ENCODE measurements at regions not wholly inside any gene's neighbourhood (a gene's known extent, or its start where the extent isn't known, plus 50 kb on each side); places are given as distances from the start of the nearest gene placed in this dataset.

DNA sequence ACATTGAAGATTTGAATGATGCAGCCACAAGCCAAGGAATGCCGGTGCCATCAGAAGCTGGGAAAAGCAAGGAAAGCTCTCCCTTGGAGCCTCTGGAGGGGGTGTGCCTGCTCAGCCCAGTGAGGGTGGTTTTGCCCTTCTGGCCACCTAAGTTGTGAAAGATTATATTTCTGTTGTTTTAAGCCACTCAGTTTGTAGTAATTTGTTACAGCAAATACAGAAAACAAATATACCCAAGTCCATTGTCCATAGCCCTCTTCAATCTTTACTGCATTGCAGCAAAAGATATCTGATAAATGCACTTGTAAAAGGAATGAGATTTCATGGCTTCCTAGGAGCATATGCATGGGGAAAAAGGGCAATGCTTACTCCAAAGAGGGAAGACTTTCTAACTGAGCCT is 447.9 kb downstream of the HAPSTR1 start:
- DNase-seq (ENCODE audit: low read depth) = no peak
- no peak overlapping the region for H3K4me3 ChIP-seq (ENCODE audit: low read depth, low read length)
- TF ChIP-seq, protein P1, sequence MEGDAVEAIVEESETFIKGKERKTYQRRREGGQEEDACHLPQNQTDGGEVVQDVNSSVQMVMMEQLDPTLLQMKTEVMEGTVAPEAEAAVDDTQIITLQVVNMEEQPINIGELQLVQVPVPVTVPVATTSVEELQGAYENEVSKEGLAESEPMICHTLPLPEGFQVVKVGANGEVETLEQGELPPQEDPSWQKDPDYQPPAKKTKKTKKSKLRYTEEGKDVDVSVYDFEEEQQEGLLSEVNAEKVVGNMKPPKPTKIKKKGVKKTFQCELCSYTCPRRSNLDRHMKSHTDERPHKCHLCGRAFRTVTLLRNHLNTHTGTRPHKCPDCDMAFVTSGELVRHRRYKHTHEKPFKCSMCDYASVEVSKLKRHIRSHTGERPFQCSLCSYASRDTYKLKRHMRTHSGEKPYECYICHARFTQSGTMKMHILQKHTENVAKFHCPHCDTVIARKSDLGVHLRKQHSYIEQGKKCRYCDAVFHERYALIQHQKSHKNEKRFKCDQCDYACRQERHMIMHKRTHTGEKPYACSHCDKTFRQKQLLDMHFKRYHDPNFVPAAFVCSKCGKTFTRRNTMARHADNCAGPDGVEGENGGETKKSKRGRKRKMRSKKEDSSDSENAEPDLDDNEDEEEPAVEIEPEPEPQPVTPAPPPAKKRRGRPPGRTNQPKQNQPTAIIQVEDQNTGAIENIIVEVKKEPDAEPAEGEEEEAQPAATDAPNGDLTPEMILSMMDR (conservative IDR thresholded peaks at IDR 0.05; ENCODE audit: low read depth, low read length) = no peak

DNA sequence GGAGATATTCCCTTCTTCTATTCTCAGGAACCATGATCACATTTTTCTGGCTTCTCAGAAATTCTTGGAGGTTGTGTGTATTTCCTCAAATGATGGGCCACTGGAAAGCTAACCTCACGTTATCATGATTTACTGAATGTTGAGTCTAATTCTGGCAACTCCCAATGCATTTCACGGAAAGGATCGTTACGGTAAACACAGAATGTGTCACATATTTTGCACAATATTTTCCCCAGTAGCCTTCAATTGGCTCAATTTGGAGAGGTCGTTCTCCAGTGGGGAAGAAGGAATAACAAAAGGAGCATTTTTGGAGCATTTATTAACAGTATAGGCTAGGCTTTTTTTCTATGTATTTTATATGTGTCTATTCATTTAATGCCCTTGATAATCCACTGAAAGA is 450.3 kb downstream of the HAPSTR1 start:
- no peak for DNase-seq (ENCODE audit: low read depth)

DNA sequence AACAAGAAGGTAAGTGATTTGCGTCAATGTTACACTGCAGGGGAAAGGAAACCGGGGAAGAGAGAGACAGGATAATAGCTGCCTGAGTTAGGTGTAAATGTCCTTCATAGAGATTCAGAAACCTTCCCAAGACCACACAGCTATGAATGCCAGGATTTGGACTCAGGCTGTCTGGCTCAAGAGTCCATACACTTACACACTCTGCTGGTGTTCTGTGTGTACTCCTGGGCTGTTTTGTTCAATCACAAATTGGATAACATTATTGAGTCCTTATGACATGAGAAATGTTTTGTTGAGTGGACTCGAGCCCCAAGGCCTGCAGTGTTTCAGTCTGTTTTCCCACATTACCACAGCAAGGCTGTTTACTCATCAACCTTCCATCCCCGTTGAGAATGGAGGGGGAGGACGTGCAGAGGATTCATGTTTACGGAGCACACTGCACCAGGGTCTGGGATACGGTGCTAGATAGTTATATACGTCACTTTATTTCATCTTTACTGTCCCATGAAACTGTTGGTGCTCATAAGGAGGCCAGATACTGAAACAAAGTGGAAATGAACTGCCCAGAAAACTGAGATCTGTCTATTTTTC is 450.8 kb downstream of the HAPSTR1 start:
- no peak overlapping the region for H3K4me3 ChIP-seq (ENCODE audit: low read depth, low read length)
- DNase-seq (ENCODE audit: low read depth) = no peak
- TF ChIP-seq, protein P1 (conservative IDR thresholded peaks at IDR 0.05; ENCODE audit: low read depth, low read length) = no peak

More for the DNA sequence above, 450.3 kb downstream of the HAPSTR1 start:
- TF ChIP-seq, protein P1 (conservative IDR thresholded peaks at IDR 0.05; ENCODE audit: low read depth, low read length) = no peak
- no peak overlapping the region for H3K4me3 ChIP-seq (ENCODE audit: low read depth, low read length)

DNA sequence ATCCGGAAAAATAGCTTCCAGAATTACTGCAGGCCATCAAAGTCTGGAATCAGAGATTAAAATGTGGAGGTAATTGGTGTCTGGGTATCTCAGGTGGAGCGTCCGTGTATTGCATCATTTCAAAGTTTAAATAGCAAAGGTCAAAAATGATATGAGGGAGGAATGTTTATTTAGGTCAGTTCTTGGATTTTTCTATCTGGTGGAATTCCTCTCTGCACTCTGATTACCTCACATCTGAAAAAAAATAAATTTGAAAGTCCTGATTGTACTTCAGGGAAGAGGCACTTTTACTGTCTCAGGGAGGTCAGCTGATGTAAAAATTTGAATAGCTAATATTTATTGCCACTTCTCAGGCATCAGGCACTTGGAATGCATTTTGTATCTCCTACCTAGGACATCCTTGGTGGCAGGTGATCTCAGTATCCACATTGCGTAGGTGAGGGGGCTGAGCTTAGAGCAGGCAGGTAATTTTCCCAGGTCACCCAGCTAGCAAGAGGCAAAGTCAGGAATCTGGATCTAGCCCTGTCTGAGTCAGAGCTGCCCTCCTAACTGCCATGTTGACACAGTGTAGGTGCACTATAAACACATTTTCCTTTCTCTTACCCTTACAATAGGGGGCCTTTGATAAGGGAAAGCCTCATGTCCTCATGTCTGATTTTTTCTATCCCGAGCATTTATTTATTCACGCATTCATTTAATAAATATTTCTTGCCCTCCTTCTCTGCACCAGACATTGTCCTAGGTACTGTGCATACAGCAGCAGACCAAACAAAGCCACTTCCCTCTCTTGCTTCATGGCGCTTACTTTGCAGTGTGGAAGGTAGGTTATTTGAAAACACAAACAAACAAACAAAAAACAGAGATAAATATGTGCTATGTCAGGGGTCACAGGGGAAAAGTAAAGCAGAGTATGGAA is 454.3 kb downstream of the HAPSTR1 start:
- H3K4me3 ChIP-seq (ENCODE audit: low read depth, low read length) = no peak overlapping the region
- DNase-seq (ENCODE audit: low read depth) = no peak
- TF ChIP-seq, protein P1 (conservative IDR thresholded peaks at IDR 0.05; ENCODE audit: low read depth, low read length) = no peak

DNA sequence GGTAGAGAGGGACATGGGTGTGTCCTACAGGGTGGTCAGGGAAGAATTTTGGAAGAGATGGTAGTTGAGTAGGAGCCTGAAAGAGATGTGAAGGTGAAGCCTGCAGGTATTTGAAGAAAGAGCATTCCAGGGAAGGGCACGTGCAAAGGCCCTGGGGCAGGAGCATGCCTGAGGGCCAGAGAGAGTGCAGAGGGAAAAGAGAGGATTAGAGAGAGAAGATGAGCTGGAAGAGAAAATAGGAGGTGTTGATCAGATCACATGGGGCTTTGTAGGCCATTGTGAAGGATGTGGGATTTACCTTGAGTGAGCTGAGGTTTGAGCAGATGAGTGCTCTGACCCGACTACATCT is 455.0 kb downstream of the HAPSTR1 start:
- TF ChIP-seq, protein P1 (conservative IDR thresholded peaks at IDR 0.05; ENCODE audit: low read depth, low read length) = no peak
- H3K4me3 ChIP-seq (ENCODE audit: low read depth, low read length) = no peak overlapping the region
- no peak for DNase-seq (ENCODE audit: low read depth)

DNA sequence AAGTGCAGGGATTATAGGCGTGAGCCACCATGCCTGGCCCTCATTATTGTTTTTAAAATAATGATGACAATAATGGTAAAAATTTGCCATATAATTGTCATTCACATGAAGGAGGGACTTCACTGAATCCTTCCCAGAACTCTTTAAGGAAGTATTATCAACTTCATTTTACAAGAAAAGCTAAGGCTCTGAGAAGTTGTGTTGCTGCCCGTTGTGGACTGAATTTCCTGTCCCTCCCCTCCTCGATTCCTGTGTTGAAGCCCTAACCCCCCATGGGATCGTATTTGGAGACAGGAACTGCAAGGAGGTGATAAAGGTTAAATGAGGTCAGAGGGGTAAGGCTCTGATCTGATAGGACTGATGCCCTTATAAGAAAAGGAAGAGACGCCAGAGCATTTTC is 458.0 kb downstream of the HAPSTR1 start:
- TF ChIP-seq, protein P1 (conservative IDR thresholded peaks at IDR 0.05; ENCODE audit: low read depth, low read length) = no peak
- no peak overlapping the region for H3K4me3 ChIP-seq (ENCODE audit: low read depth, low read length)
- DNase-seq (ENCODE audit: low read depth) = no peak

All from choroid plexus epithelial cell (primary cell).